Right cardiac atrium (tissue), 5 donors: ENCODE measurements at regions not wholly inside any gene's neighbourhood (a gene's known extent, or its start where the extent isn't known, plus 50 kb on each side); places are given as distances from the start of the nearest gene placed in this dataset.

Experiments
- ATAC-seq, 2 donors: fragments of 200-7000 bp; cut with Tn5 transposase; one replicate each; pipeline versions ENCODE4 v1.8.0 to v1.9.1; 2020; ENCODE audit warnings: moderate library complexity in 2 of 2, mild to moderate bottlenecking in 1 of 2
- DNase-seq, 3 donors: peaks; one replicate each; pipeline ENCODE4 v3.0.0-alpha.2; 2020
- H3K27ac ChIP-seq: one replicate; pipeline ENCODE4 v1.5.1; 2013; ENCODE audit warnings: mild to moderate bottlenecking, low read length, control low read depth, moderate library complexity
- H3K27me3 ChIP-seq: one replicate; pipeline ENCODE4 v1.6.1; 2013; ENCODE audit not compliant: control insufficient read depth, insufficient read depth
- H3K4me1 ChIP-seq: one replicate; pipeline ENCODE4 v1.6.1; 2013; ENCODE audit warnings: low read length; ENCODE audit not compliant: control insufficient read depth, insufficient read depth
- H3K4me3 ChIP-seq: one replicate; pipeline ENCODE4 v1.5.1; 2013; ENCODE audit warnings: low read length, control low read depth
- H3K9me3 ChIP-seq: one replicate; pipeline ENCODE4 v1.6.1; 2013; ENCODE audit warnings: low read length; ENCODE audit not compliant: control insufficient read depth
- WGBS: extraction: QIAGEN DNeasy Blood & Tissue Kit; methylation state at CpG from one replicate; pipeline ENCODE4 v1.1.7; 2013; 5-methylcytosine and 5-hydroxymethylcytosine counted together
- intact Hi-C, 4 donors: fragments of 100-400 bp; cut with DNase I; formaldehyde crosslinking; loops; one replicate each; pipeline versions ENCODE4 v1.11.0 to v1.14.0; 2022 to 2023
- donor health status: healthy with polysubstance abuse.
- donor health status: DM: no; HTN: yes; CAD: no.
- donor health status: DM: no; HTN: no; CAD: no.
- donor health status: DM: no; HTN: yes; CAD: no; lungs with severe emphysema.
- donor health status: DM: yes; HTN: yes; CAD: no.

DNA sequence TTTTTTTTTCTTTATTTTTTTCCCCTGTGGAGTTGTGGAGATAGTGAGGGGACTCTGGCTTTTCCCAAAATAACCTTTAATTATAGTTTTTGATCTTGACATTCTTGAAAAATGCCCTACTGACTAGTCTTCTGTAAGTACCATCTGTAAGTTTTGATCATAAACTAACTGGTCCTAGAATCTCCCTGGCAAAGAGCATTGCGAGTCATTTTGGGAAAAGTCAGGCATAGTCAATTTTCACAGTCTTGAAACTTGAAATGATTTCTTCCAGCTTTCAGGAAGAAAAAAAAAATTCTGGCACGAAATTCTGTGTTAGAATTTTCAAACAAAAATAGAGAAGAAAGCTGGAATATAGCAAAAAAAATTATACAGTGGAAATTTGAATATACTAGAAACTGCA lies 181.2 kb upstream of the SNX7 start:
- ATAC-seq (no peak), DNase-seq (no peak)
- WGBS, result 51% methylated on average over 2 of the region's 2 CpGs
- no peaks in the 10 kb centered on the region for H3K4me1 ChIP-seq
- intact Hi-C loops, result no loop called here
- H3K9me3 ChIP-seq, result no peaks in the 10 kb centered on the region
- H3K27me3 ChIP-seq, result no peaks in the 10 kb centered on the region
- H3K4me3 ChIP-seq, result no peak overlapping the region
- H3K27ac ChIP-seq, result no peak overlapping the region

DNA sequence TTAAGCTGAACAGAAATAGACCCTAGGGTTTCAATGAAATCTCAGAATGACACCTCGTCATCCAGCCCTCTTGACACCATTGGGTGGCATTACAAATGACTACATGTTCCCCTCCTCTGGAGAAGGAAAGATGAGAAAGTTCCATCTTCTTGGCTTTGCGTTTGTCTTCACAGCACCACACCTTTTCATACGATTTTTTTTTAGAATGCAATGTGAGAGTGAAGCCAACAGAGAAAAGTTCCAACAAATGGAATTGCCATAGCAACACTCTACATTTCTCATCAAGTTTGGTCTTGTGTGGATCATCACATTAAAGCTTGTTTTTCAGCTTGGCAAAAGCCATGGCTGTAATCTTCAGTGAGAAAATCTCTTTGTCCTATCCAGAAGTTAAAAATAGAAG lies 183.4 kb upstream of the SNX7 start:
- H3K4me1 ChIP-seq, result no peaks in the 10 kb centered on the region
- H3K9me3 ChIP-seq, result no peaks in the 10 kb centered on the region
- ATAC-seq (no peak), DNase-seq (no peak)
- WGBS, result 59% methylated on average over 3 of the region's 3 CpGs
- intact Hi-C loops, result no loop called here
- no peaks in the 10 kb centered on the region for H3K27me3 ChIP-seq
- H3K27ac ChIP-seq, result no peak overlapping the region
- no peak overlapping the region for H3K4me3 ChIP-seq

DNA sequence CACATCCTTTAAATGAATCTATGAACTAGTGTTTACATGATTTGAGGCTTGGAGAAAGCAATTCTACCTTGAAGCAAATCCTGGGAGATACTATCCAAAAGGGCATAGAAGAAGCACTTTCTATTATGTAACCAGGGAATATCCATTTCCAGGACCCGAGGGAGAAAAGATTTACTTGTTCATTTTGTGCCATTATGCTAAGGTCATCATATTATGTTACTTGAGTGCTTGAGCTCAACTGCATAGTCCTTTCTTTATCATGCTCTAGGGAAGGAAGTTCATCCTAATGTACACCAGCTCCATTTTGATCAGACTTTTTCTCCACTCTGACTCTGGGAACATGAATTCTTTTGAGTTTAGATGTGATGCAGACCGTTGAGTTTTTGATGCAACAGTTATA lies 188.6 kb upstream of the SNX7 start:
- Histone ChIP-seq H3K9me3 (no peaks in the 10 kb centered on the region), H3K4me1 (no peaks in the 10 kb centered on the region), H3K27me3 (no peaks in the 10 kb centered on the region), H3K27ac (no peak overlapping the region), H3K4me3 (no peak overlapping the region)
- 56% methylated on average over 2 of the region's 2 CpGs for WGBS
- ATAC-seq, result no peak
- intact Hi-C loops, result no loop called here
- DNase-seq, result no peak

DNA sequence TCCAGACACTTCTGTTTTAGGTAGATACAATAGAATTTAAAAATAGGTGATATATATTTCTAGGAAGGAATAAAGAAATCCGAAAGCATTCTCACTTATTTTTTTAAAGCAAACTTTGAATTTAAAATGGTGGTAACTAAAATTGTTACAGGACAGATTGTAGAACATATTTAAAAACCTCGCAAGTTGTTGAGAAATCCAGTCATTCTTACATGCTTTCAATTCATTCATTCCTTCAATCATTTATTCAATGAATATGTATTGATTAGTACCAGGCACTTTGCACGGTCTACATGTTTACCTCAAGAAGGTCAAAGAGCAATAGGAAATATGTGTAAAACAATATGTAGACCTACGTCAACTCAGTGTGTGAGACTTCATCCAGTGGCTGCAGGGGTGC lies 189.9 kb upstream of the SNX7 start:
- WGBS, result 78% methylated on average over 4 of the region's 4 CpGs
- ATAC-seq, result no peak
- intact Hi-C loops, result no loop called here

DNA sequence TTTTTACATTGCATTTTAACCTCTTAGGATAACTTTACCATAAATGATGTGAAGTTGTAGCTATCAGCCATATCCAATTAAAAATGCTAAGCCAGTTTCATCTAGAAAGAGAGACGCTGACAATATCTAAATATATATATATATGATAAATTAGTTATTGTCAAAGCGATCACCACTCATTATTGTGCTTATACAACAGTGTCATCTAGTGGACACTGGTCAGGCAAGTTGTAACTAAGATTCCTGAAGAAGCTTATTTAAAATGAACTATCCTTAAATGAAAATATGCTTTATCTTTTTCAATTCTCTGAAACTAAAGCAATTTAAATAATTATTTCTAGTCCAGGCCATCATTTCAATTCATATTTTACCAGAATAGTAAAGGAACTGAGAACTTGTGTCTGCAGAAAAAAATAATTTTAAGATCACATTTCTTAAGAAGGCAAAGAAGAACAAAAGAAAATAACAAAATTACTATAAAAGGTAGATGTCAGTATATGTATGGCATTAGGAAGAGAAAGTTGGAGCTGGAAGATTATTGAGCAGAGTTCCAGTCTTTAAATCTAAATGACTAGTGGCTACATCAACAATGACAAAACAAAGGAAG lies 193.3 kb upstream of the SNX7 start:
- intact Hi-C loops, result no loop called here
- 8% methylated on average over 2 of the region's 2 CpGs for WGBS

More for the DNA sequence above, 189.9 kb upstream of the SNX7 start:
- no peaks in the 10 kb centered on the region for H3K4me1 ChIP-seq
- H3K9me3 ChIP-seq, result no peaks in the 10 kb centered on the region
- no peak for DNase-seq
- no peaks in the 10 kb centered on the region for H3K27me3 ChIP-seq
- H3K4me3 ChIP-seq, result no peak overlapping the region
- H3K27ac ChIP-seq, result no peak overlapping the region

DNA sequence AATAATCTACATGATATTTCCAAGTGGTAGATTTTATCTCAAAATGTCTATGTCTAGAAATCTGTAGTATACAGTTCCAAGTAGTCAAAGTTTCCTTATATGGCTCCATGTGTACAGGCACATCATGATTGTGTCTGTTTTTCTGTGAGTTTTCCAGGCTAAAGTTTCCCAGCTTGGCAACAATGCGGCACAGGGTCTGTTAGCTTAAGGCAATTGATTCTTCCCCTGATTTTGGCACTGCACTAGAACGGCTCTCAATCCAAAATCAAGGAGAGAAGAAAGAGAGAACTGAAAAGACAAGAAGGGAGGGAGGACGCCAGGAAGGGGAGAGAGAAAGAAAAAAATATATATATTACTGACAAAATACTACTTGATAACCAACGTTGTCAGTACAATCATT lies 193.9 kb upstream of the SNX7 start:
- intact Hi-C loops, result no loop called here
- Histone ChIP-seq H3K27me3 (no peaks in the 10 kb centered on the region), H3K4me3 (no peak overlapping the region), H3K27ac (no peak overlapping the region), H3K4me1 (no peaks in the 10 kb centered on the region), H3K9me3 (no peaks in the 10 kb centered on the region)
- DNase-seq (no peak), ATAC-seq (no peak)
- 44% methylated on average over 4 of the region's 4 CpGs for WGBS

More for the DNA sequence above, 193.3 kb upstream of the SNX7 start:
- ATAC-seq (no peak), DNase-seq (no peak)
- Histone ChIP-seq H3K4me1 (no peaks in the 10 kb centered on the region), H3K27me3 (no peaks in the 10 kb centered on the region), H3K9me3 (no peaks in the 10 kb centered on the region), H3K4me3 (no peak overlapping the region), H3K27ac (no peak overlapping the region)

DNA sequence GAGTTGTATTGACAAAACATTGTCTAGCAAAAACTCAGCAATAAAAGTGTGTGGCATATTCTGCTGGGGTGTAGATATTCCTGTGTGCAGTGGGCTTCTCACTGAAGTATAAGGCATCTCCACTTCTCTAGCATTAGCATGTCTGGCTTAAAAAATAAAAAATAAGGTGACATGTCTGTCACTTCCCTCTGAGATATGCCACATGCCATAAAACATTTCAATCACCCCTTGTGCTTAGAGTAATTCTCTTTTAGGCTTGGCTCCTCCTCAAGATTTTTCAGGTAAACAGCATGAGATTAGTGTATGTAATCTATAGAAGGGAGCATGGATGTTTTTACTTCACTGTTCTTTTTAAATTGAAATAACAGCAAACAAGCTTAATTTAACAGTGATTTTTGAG lies 194.4 kb upstream of the SNX7 start:
- intact Hi-C loops, result no loop called here
- no peak for DNase-seq

DNA sequence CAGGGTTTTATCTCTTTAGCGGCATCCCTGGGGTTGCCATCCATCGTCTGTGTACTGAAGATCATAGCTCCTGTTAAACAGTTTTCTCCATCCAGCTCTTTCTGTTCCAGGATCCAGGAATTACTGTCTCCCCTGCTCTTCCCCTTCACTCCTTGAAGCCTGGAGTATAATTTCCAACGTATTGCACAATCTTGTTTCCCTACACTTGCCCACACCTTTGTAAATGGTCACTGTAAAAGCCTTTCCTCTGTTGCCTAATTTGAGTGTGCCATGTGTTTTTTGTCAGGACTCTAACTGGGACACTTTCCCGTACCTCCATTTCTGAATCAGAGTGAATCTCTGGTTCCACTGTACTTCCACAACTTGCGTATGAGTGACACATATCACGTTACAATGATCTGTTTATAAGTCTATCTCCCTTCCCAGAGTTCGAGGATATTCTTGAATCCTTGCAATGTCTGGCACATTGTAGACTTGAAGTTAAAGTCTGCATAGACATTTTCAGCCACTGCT lies 199.6 kb upstream of the SNX7 start:
- DNase-seq, result no peak
- no peaks in the 10 kb centered on the region for H3K4me1 ChIP-seq
- H3K27me3 ChIP-seq, result no peaks in the 10 kb centered on the region
- WGBS, result 76% methylated on average over 7 of the region's 7 CpGs
- no peak for ATAC-seq
- H3K9me3 ChIP-seq, result no peaks in the 10 kb centered on the region
- intact Hi-C loops, result no loop called here
- no peak overlapping the region for H3K4me3 ChIP-seq
- no peak overlapping the region for H3K27ac ChIP-seq

More for the DNA sequence above, 194.4 kb upstream of the SNX7 start:
- Histone ChIP-seq H3K27me3 (no peaks in the 10 kb centered on the region), H3K27ac (no peak overlapping the region), H3K9me3 (no peaks in the 10 kb centered on the region), H3K4me3 (no peak overlapping the region), H3K4me1 (no peaks in the 10 kb centered on the region)
- no peak for ATAC-seq

DNA sequence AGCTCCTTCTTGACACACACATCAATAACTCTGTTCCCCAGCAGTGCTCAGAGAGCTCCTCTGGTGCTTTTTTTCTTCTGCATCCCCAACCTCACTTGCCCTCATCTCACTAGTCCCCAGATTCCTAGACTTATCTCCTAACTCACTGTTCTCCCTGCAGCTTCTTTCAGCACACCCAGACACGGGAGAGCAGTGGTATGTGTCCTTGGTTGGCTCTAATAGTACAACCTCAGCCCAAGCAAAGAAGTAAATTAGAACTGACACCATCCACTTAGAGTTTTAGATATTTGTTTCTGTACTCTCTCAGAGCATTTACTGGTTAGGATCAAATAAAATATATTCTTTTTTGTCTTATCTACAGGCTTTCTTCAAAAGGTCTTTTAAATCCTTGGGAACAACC lies 201.4 kb upstream of the SNX7 start:
- Histone ChIP-seq H3K4me3 (no peak overlapping the region), H3K4me1 (no peaks in the 10 kb centered on the region), H3K9me3 (no peaks in the 10 kb centered on the region), H3K27ac (no peak overlapping the region), H3K27me3 (no peaks in the 10 kb centered on the region)
- DNase-seq (no peak), ATAC-seq (no peak)
- WGBS, result 26% methylated on average over 1 of the region's 1 CpG
- intact Hi-C loops, result no loop called here

DNA sequence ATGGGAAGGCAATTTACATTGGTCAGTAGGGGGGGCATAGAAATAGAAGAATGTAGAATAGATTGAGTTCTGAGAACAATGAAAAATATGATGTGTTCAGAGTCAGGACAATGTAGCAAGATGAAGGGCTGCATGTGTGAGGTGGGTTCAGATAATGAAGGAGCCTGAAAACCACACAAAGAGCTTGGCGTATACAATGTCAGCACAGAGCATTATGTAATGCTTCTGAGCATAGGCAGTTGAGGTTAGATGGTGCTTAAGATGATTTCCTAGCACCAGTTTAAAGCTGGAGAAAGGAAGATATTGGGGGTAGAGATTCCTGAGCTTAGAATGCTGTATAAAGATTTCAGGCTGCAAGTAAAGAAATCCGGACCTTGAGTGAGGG lies 202.0 kb upstream of the SNX7 start:
- WGBS, result 92% methylated on average over 2 of the region's 2 CpGs
- DNase-seq (no peak), ATAC-seq (no peak)
- no peaks in the 10 kb centered on the region for H3K4me1 ChIP-seq
- H3K4me3 ChIP-seq, result no peak overlapping the region
- intact Hi-C loops, result no loop called here
- no peaks in the 10 kb centered on the region for H3K9me3 ChIP-seq
- H3K27me3 ChIP-seq, result no peaks in the 10 kb centered on the region
- H3K27ac ChIP-seq, result no peak overlapping the region

DNA sequence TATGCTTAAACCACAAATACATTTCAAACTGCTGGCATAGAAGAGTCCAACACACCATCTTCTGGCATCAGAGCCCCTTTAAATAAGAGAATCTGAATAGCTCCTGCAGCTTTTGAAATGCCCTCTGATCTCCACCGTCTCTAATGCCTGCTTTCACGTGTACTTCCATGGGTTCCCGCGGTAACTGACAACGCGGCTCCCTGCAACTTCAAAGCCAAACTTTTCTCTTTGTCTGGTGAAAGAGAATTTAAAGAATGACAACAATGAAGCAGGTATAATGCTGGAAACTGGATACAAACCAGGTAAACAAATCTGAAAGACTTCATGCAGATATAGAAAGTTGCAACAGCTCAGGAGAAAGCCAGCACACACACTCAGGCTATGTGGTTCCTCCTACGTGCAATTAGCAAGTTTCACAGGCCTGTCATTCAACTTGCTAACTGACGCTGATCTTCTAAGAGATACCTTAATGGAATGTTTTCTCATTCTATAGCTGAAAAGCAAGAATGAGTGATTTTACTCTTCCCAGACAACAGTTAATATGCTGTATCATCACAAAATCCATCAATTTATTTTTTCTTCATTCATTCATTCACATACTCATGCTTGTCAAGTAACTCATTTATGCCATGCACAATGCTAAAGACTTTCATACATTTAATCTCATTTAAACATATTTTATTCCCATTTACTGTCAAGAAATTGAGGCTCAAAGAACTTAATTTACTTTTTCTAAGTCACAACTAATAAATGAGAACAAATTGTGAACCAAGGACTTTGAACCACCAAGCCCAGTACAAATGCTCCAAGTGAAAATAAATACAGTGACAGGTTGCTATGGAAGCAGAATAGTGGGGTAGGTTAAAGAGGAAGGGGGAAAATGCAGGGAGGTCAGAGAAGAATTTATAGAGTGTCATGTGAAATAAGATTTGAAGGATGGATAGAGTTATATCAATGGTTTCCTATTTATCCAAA lies 202.7 kb upstream of the SNX7 start:
- Histone ChIP-seq H3K27me3 (no peaks in the 10 kb centered on the region), H3K27ac (no peak overlapping the region), H3K4me3 (no peak overlapping the region), H3K4me1 (no peaks in the 10 kb centered on the region), H3K9me3 (no peaks in the 10 kb centered on the region)
- DNase-seq (no peak), ATAC-seq (no peak)
- intact Hi-C loops, result no loop called here
- WGBS, result 41% methylated on average over 8 of the region's 8 CpGs
